Activated CD8-positive, alpha-beta memory T cell treated with anti-CD3 and anti-CD28 coated beads for 1 hour (primary cell): ENCODE measurements at regions not wholly inside any gene's neighbourhood (a gene's known extent, or its start where the extent isn't known, plus 50 kb on each side); places are given as distances from the start of the nearest gene placed in this dataset.

Experiments
- DNase-seq, 2 donors: peaks; one replicate each; pipeline ENCODE4 v3.0.0-alpha.2; 2020; ENCODE audit warnings: low read depth in 1 of 2; ENCODE audit errors: extremely low read depth in 1 of 2

- no peak for DNase-seq
Measured at GRCh38 chr10:118108194-118109026, 61.7 kb upstream of the RAB11FIP2 start.

GRCh38 chr10:118107541-118107940, 60.8 kb upstream of the RAB11FIP2 start:
- DNase-seq, result no peak

- DNase-seq, result no peak
Measured at GRCh38 chr10:118107040-118107439, 60.3 kb upstream of the RAB11FIP2 start.

GRCh38 chr10:118106426-118106825, 59.7 kb upstream of the RAB11FIP2 start:
- DNase-seq, result no peak

GRCh38 chr10:118102121-118102520, 55.4 kb upstream of the RAB11FIP2 start:
- no peak for DNase-seq

- no peak for DNase-seq
Measured at GRCh38 chr10:118101501-118101900, 54.8 kb upstream of the RAB11FIP2 start.
